NCI-H2196 (cell line): ENCODE measurements at regions not wholly inside any gene's neighbourhood (a gene's known extent, or its start where the extent isn't known, plus 50 kb on each side); places are given as distances from the start of the nearest gene placed in this dataset.
"Not testable (repeated sequence)": the region's sequence is repeated elsewhere in the genome, so short reads cannot be mapped to it uniquely, and the experiment has no call there.

ENCODE experiments used
- DNase-seq: peaks from one replicate; lab custom pipeline; 2025; ENCODE audit not compliant: unreplicated experiment; lab: John Stamatoyannopoulos, UW

GRCh38 chr7:119522698-119523097 lies 750.3 kb upstream of the KCND2 start:
- DNase-seq, result no peak

- no peak for DNase-seq
Measured at GRCh38 chr7:119545118-119545517, 727.9 kb upstream of the KCND2 start.

GRCh38 chr7:119555788-119556187 lies 717.2 kb upstream of the KCND2 start:
- DNase-seq, result no peak

- DNase-seq, result no peak
Measured at GRCh38 chr7:119556436-119556835, 716.5 kb upstream of the KCND2 start.

GRCh38 chr7:119561751-119562150 lies 711.2 kb upstream of the KCND2 start:
- no peak for DNase-seq

GRCh38 chr7:119562839-119563238 lies 710.1 kb upstream of the KCND2 start:
- no peak for DNase-seq

GRCh38 chr7:119571666-119572065 lies 701.3 kb upstream of the KCND2 start:
- no peak for DNase-seq

- DNase-seq, result no peak
Measured at GRCh38 chr7:119572132-119572531, 700.8 kb upstream of the KCND2 start.

GRCh38 chr7:119572541-119572940 lies 700.4 kb upstream of the KCND2 start:
- DNase-seq, result no peak

GRCh38 chr7:119578116-119578515 lies 694.9 kb upstream of the KCND2 start:
- no peak for DNase-seq

- DNase-seq, result no peak
Measured at GRCh38 chr7:119594956-119595355, 678.0 kb upstream of the KCND2 start.

GRCh38 chr7:119596651-119597050 lies 676.3 kb upstream of the KCND2 start:
- no peak for DNase-seq

GRCh38 chr7:119606297-119606696 lies 666.7 kb upstream of the KCND2 start:
- no peak for DNase-seq

- no peak for DNase-seq
Measured at GRCh38 chr7:119620769-119621168, 652.2 kb upstream of the KCND2 start.

GRCh38 chr7:119623427-119623826 lies 649.5 kb upstream of the KCND2 start:
- DNase-seq, result no peak

- no peak for DNase-seq
Measured at GRCh38 chr7:119630406-119630969, 642.5 kb upstream of the KCND2 start.

- not testable (repeated sequence) for DNase-seq
Measured at GRCh38 chr7:119633812-119634211, 639.2 kb upstream of the KCND2 start.

GRCh38 chr7:119640326-119640725 lies 632.6 kb upstream of the KCND2 start:
- DNase-seq, result no peak

- no peak for DNase-seq
Measured at GRCh38 chr7:119640861-119641260, 632.1 kb upstream of the KCND2 start.

- no peak for DNase-seq
Measured at GRCh38 chr7:119643558-119643957, 629.4 kb upstream of the KCND2 start.

- DNase-seq, result no peak
Measured at GRCh38 chr7:119647286-119647685, 625.7 kb upstream of the KCND2 start.

- DNase-seq, result not testable (repeated sequence)
Measured at GRCh38 chr7:119648752-119649151, 624.2 kb upstream of the KCND2 start.

- DNase-seq, result no peak
Measured at GRCh38 chr7:119660080-119660479, 612.9 kb upstream of the KCND2 start.

GRCh38 chr7:119664601-119665000 lies 608.4 kb upstream of the KCND2 start:
- DNase-seq, result no peak
